Omental fat pad (tissue), 3 donors: ENCODE measurements at regions not wholly inside any gene's neighbourhood (a gene's known extent, or its start where the extent isn't known, plus 50 kb on each side); places are given as distances from the start of the nearest gene placed in this dataset.

Experiments used
- ATAC-seq: fragments of 150-250 bp; one replicate; pipeline ENCODE4 v1.9.1; 2016; ENCODE audit warnings: mild to moderate bottlenecking, moderate library complexity; ENCODE audit not compliant: low FRiP score
- DNase-seq: peaks from one replicate; pipeline ENCODE4 v3.0.0-alpha.2; 2019; ENCODE audit warnings: low spot score
- TF ChIP-seq, protein P1 (sequence below), 3 donors: fragments of 450-650 bp; IDR thresholded peaks; one replicate each; pipeline ENCODE4 v1.5.1; 2016 to 2017; ENCODE audit warnings: antibody characterized with exemption in 3 of 3, mild to moderate bottlenecking in 3 of 3, moderate library complexity in 2 of 3

DNA sequence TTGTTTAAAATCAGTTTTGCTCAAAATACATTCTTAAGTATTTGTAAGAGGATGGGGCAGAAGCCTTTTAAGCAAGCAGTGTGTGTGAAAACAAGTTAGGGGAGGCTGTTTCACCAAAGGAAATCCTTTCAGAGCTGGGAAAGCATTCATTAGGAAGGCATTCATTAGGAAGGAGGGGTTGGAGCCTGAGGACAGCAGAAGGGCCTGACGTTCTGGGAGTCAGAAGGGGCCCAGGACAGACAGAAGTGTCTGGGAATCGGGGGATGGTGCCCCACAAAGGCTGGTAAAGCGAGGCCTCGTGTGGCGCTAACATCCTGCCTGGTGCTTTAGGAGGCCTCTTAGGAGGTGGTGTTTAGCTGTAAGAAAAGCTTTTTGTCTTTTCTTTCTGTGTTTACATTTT lies 80.6 kb upstream of the NXT1 start:
- no peak for ATAC-seq
- DNase-seq: no peak

DNA sequence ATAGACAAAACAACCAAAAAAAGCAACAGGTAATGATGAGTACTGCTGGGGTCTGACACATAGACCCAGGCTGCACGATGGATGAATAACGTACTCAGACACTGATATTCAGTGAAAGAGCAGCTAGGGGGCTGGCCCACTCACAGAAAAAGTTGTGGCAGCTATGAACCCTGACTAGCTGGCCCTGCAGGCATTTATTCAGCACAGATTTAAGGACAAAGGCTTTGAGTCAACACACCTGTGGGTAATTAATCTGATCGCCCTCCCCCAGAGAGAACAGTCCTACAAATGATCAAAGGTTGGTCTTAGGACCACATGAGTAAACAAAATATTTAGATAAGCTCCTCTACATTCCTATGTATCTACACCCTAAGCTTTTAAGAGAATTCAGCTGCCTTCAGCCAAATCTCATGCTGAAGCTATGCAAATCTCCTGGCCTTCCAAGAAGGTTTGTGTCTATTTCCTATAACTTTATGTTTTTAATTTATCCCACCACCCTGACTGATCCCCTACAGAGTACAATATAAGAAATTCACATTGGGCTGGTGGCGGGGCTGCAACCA lies 81.7 kb upstream of the NXT1 start:
- ATAC-seq (no peak), DNase-seq (no peak)
- TF ChIP-seq, protein P1, sequence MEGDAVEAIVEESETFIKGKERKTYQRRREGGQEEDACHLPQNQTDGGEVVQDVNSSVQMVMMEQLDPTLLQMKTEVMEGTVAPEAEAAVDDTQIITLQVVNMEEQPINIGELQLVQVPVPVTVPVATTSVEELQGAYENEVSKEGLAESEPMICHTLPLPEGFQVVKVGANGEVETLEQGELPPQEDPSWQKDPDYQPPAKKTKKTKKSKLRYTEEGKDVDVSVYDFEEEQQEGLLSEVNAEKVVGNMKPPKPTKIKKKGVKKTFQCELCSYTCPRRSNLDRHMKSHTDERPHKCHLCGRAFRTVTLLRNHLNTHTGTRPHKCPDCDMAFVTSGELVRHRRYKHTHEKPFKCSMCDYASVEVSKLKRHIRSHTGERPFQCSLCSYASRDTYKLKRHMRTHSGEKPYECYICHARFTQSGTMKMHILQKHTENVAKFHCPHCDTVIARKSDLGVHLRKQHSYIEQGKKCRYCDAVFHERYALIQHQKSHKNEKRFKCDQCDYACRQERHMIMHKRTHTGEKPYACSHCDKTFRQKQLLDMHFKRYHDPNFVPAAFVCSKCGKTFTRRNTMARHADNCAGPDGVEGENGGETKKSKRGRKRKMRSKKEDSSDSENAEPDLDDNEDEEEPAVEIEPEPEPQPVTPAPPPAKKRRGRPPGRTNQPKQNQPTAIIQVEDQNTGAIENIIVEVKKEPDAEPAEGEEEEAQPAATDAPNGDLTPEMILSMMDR (IDR thresholded peaks at IDR 0.05): no peak

More for the DNA sequence above, 80.6 kb upstream of the NXT1 start:
- TF ChIP-seq, protein P1 (IDR thresholded peaks at IDR 0.05): no peak

DNA sequence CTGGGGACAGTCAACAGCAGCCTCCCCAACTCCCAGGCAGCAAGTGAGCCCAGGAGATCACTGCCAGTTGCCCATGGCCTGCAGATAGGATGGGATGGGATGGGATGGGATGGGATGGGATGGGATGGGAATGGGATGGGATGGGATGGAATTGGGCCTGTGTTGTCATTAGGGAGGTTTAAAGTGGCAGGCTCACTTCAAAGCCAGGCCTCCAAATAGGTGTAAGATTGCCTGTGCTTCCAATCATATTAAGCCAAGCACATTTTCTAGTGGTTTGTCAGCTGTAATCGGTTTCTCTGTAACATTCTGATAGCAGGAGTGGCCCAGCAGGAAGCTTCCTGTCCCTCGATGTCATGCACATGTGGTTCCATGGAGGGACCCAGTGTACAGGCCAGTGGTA lies 82.7 kb upstream of the NXT1 start:
- ATAC-seq: no peak
- no peak for DNase-seq
- TF ChIP-seq, protein P1 (IDR thresholded peaks at IDR 0.05): no peak

DNA sequence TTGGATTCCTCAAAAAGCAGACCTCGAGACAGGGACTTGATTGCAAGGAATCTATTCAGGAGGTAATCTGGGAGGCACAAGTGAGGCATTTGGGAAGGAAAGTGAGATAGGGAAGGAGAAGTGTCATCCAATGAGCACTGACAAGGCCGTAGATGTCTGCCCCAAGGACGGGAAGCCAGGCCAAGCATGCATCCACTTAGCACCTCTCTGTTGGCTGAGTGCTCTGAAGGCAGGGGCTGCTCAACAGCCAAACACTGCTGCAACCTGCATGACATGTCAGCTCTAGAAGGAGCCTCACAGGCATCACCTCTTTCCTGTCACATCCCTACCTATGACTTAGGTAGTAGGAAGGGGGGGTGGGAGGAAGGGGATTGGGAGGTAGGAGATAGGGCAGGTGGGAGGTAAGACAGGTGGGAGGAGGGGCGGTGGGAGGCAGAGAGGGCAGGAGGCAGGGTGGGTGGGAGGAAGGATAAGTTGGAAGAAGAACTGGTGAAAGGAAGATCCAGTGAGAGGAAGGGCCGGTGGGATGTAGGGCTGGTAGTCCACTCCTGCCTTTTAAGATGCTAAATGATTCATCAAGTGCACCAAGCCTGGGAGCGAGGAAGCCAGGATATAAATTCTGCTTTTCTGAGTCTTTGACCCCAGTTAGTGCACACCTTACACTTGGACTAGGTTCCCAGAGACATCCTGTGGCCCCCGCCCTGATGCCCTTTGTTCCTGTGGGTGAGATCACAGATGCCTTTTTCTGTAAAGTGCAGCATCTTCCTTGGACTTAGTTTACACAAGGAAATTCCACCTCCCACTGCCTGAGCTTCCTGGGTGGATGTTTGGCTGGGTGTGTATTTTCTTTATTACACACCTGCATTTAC lies 83.8 kb upstream of the NXT1 start:
- no peak for ATAC-seq
- TF ChIP-seq, protein P1 (IDR thresholded peaks at IDR 0.05): no peak

DNA sequence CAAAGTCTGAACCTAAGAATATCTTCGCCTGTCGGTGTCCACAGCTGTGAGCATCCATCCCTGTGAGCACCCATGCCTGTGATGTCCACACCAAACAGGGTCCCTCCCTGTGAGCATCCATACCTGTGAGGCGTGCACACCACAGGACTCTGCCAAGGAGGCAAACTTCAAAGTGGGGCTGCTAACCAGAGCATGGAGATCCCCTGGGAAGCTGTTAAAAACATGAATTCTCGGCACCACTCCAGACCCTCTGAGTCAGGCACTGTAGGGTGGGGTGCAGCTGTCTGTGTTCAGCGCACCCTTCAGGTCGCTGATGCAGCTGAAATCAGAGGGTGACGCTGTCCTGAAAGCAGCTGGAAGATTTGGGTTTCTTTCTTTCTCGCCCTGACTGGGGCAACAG lies 85.4 kb upstream of the NXT1 start:
- TF ChIP-seq, protein P1 (IDR thresholded peaks at IDR 0.05): no peak
- ATAC-seq (no peak), DNase-seq (no peak)

More for the DNA sequence above, 83.8 kb upstream of the NXT1 start:
- no peak for DNase-seq

- TF ChIP-seq, protein P1 (IDR thresholded peaks at IDR 0.05): no peak
- ATAC-seq: no peak
- no peak for DNase-seq
Observed at GRCh38 chr20:23264545-23264944, 86.0 kb upstream of the NXT1 start.
